Karpas-422 (cell line): ENCODE measurements at regions not wholly inside any gene's neighbourhood (a gene's known extent, or its start where the extent isn't known, plus 50 kb on each side); places are given as distances from the start of the nearest gene placed in this dataset.
A peak's percentile ranks its signal among the peaks of the same experiment; 100 is the strongest.

Experiments used
- DNase-seq: peaks from one replicate; pipeline ENCODE4 v3.0.0-alpha.2; 2015
- H2AFZ ChIP-seq: fragments of 200-600 bp; sonication (generic); 2 replicates; pipeline ENCODE4 v1.6.1; 2014; ENCODE audit warnings: antibody characterized with exemption, low read length, mixed read lengths
- H3K27ac ChIP-seq: fragments of 200-600 bp; sonication (generic); 2 replicates; pipeline ENCODE4 v1.5.1; 2014; ENCODE audit warnings: mild to moderate bottlenecking, low read length, moderate library complexity
- H3K27me3 ChIP-seq: fragments of 200-600 bp; sonication (generic); 2 replicates; pipeline ENCODE4 v1.6.1; 2014; ENCODE audit warnings: low read length, mixed read lengths
- H3K36me3 ChIP-seq: fragments of 200-600 bp; sonication (generic); 2 replicates; pipeline ENCODE4 v1.6.1; 2014; ENCODE audit warnings: low read length, mixed read lengths; ENCODE audit not compliant: insufficient read depth
- H3K4me1 ChIP-seq: fragments of 200-600 bp; sonication (generic); 2 replicates; pipeline ENCODE4 v1.6.1; 2014; ENCODE audit warnings: mild to moderate bottlenecking, low read length, mixed read lengths
- H3K4me2 ChIP-seq: fragments of 200-600 bp; sonication (generic); 2 replicates; pipeline ENCODE4 v1.6.1; 2014; ENCODE audit warnings: low read length, low read depth, mild to moderate bottlenecking; ENCODE audit not compliant: poor library complexity, severe bottlenecking
- H3K4me3 ChIP-seq: fragments of 200-600 bp; sonication (generic); 2 replicates; pipeline ENCODE4 v1.5.1; 2014; ENCODE audit warnings: mild to moderate bottlenecking, antibody characterized with exemption, low read length, mixed read lengths
- H3K79me2 ChIP-seq: fragments of 200-600 bp; sonication (generic); 2 replicates; pipeline ENCODE4 v1.6.1; 2014; ENCODE audit warnings: mild to moderate bottlenecking, low read length, mixed read lengths
- H3K9ac ChIP-seq: fragments of 200-600 bp; sonication (generic); 2 replicates; pipeline ENCODE4 v1.6.0; 2014; ENCODE audit warnings: low read length
- H3K9me2 ChIP-seq: fragments of 200-600 bp; sonication (generic), shearing (Covaris generic); replicated peaks from 2 replicates; pipeline ENCODE4 v1.6.0; 2014; ENCODE audit warnings: mild to moderate bottlenecking, low read length, moderate library complexity; ENCODE audit not compliant: insufficient read depth
- H3K9me3 ChIP-seq: fragments of 300-700, 200-600 bp; sonication (generic); 2 replicates; pipeline ENCODE4 v1.6.1; 2014; ENCODE audit warnings: low read length, mixed read lengths
- H4K20me1 ChIP-seq: fragments of 200-600 bp; sonication (generic); 2 replicates; pipeline ENCODE4 v1.6.1; 2014; ENCODE audit warnings: mild to moderate bottlenecking, antibody characterized with exemption, low read length, low read depth; ENCODE audit not compliant: insufficient read depth

- Histone ChIP-seq H3K9me3 (no peaks in the 10 kb centered on the region), H3K4me3 (no peak overlapping the region), H3K36me3 (no peaks in the 10 kb centered on the region), H3K9me2 (no peaks in the 10 kb centered on the region), H2AFZ (no peak overlapping the region), H3K4me1 (no peaks in the 10 kb centered on the region), H3K27ac (no peak overlapping the region), H3K9ac (no peak overlapping the region), H3K4me2 (no peak overlapping the region), H4K20me1 (no peaks in the 10 kb centered on the region), H3K79me2 (no peaks in the 10 kb centered on the region), H3K27me3 (no peaks in the 10 kb centered on the region)
- no peak for DNase-seq
Observed at GRCh38 chr13:69567514-69567913, 540.1 kb upstream of the ATXN8OS start.

- H3K27ac ChIP-seq: no peak overlapping the region
- no peaks in the 10 kb centered on the region for H3K4me1 ChIP-seq
- no peaks in the 10 kb centered on the region for H3K9me2 ChIP-seq
- H3K27me3 ChIP-seq: no peaks in the 10 kb centered on the region
- H4K20me1 ChIP-seq: no peaks in the 10 kb centered on the region
- H2AFZ ChIP-seq: peak overlapping the region; percentile 19
- no peak overlapping the region for H3K4me3 ChIP-seq
- no peaks in the 10 kb centered on the region for H3K9me3 ChIP-seq
- DNase-seq: no peak
- H3K9ac ChIP-seq: no peak overlapping the region
- no peaks in the 10 kb centered on the region for H3K79me2 ChIP-seq
- no peak overlapping the region for H3K4me2 ChIP-seq
- H3K36me3 ChIP-seq: no peaks in the 10 kb centered on the region
Observed at GRCh38 chr13:69566104-69566716, 541.4 kb upstream of the ATXN8OS start.

- Histone ChIP-seq H3K9me2 (no peaks in the 10 kb centered on the region; the same call in 1 of the 2 replicates), H2AFZ (peak overlapping the region; percentile 19), H3K4me2 (no peak overlapping the region), H3K27ac (no peak overlapping the region), H4K20me1 (no peaks in the 10 kb centered on the region), H3K4me1 (no peaks in the 10 kb centered on the region), H3K36me3 (no peaks in the 10 kb centered on the region), H3K79me2 (no peaks in the 10 kb centered on the region), H3K27me3 (no peaks in the 10 kb centered on the region), H3K9ac (no peak overlapping the region), H3K4me3 (no peak overlapping the region), H3K9me3 (no peaks in the 10 kb centered on the region)
- peak; percentile 74 for DNase-seq
Observed at GRCh38 chr13:69565334-69565733, 542.3 kb upstream of the ATXN8OS start.

- H3K79me2 ChIP-seq: no peaks in the 10 kb centered on the region
- no peaks in the 10 kb centered on the region for H4K20me1 ChIP-seq
- no peaks in the 10 kb centered on the region for H3K9me3 ChIP-seq
- no peaks in the 10 kb centered on the region; the same call in 1 of the 2 replicates for H3K9me2 ChIP-seq
- H3K27me3 ChIP-seq: no peaks in the 10 kb centered on the region
- H3K4me2 ChIP-seq: no peak overlapping the region
- no peak overlapping the region for H3K9ac ChIP-seq
- H3K36me3 ChIP-seq: no peaks in the 10 kb centered on the region
- no peaks in the 10 kb centered on the region for H3K4me1 ChIP-seq
- no peak overlapping the region for H3K4me3 ChIP-seq
- no peak for DNase-seq
- no peak overlapping the region; the same call in 1 of the 2 replicates for H2AFZ ChIP-seq
- no peak overlapping the region for H3K27ac ChIP-seq
Observed at GRCh38 chr13:69556540-69557196, 551.0 kb upstream of the ATXN8OS start.

- Histone ChIP-seq H3K4me2 (no peak overlapping the region), H3K27me3 (no peaks in the 10 kb centered on the region), H3K4me3 (no peak overlapping the region), H3K9me2 (no peaks in the 10 kb centered on the region), H3K4me1 (no peaks in the 10 kb centered on the region), H4K20me1 (no peaks in the 10 kb centered on the region), H3K79me2 (no peaks in the 10 kb centered on the region), H3K9me3 (no peaks in the 10 kb centered on the region), H2AFZ (peak overlapping the region; percentile 92), H3K27ac (no peak overlapping the region), H3K9ac (no peak overlapping the region), H3K36me3 (no peaks in the 10 kb centered on the region)
- no peak for DNase-seq
Observed at GRCh38 chr13:69553976-69554375, 553.6 kb upstream of the ATXN8OS start.

- no peaks in the 10 kb centered on the region for H3K27me3 ChIP-seq
- H3K4me2 ChIP-seq: no peak overlapping the region
- no peaks in the 10 kb centered on the region for H3K79me2 ChIP-seq
- no peaks in the 10 kb centered on the region for H3K4me1 ChIP-seq
- H3K4me3 ChIP-seq: no peak overlapping the region
- H4K20me1 ChIP-seq: no peaks in the 10 kb centered on the region
- no peak overlapping the region for H2AFZ ChIP-seq
- H3K27ac ChIP-seq: no peak overlapping the region
- H3K9ac ChIP-seq: no peak overlapping the region
- DNase-seq: no peak
- no peaks in the 10 kb centered on the region for H3K9me3 ChIP-seq
- no peaks in the 10 kb centered on the region for H3K9me2 ChIP-seq
- no peaks in the 10 kb centered on the region for H3K36me3 ChIP-seq
Observed at GRCh38 chr13:69551193-69551592, 556.4 kb upstream of the ATXN8OS start.

GRCh38 chr13:69547780-69548179 is 559.8 kb upstream of the ATXN8OS start:
- Histone ChIP-seq H3K27me3 (no peaks in the 10 kb centered on the region), H3K79me2 (no peaks in the 10 kb centered on the region), H3K4me2 (no peak overlapping the region), H3K9ac (no peak overlapping the region), H3K4me3 (no peak overlapping the region), H3K36me3 (no peaks in the 10 kb centered on the region), H2AFZ (no peak overlapping the region), H3K27ac (no peak overlapping the region), H3K9me3 (no peaks in the 10 kb centered on the region), H4K20me1 (no peaks in the 10 kb centered on the region), H3K9me2 (no peaks in the 10 kb centered on the region), H3K4me1 (no peaks in the 10 kb centered on the region)
- DNase-seq: no peak

- Histone ChIP-seq H4K20me1 (no peaks in the 10 kb centered on the region), H2AFZ (no peak overlapping the region), H3K4me2 (no peak overlapping the region), H3K9ac (no peak overlapping the region), H3K27ac (no peak overlapping the region), H3K4me3 (no peak overlapping the region), H3K79me2 (no peaks in the 10 kb centered on the region), H3K4me1 (no peaks in the 10 kb centered on the region), H3K9me3 (no peaks in the 10 kb centered on the region), H3K27me3 (no peaks in the 10 kb centered on the region), H3K36me3 (no peaks in the 10 kb centered on the region), H3K9me2 (no peaks in the 10 kb centered on the region)
- no peak for DNase-seq
Observed at GRCh38 chr13:69545551-69545950, 562.1 kb upstream of the ATXN8OS start.
